ENCODE measurements at regions not wholly inside any gene's neighbourhood (a gene's known extent, or its start where the extent isn't known, plus 50 kb on each side); places are given as distances from the start of the nearest gene placed in this dataset.

DNA sequence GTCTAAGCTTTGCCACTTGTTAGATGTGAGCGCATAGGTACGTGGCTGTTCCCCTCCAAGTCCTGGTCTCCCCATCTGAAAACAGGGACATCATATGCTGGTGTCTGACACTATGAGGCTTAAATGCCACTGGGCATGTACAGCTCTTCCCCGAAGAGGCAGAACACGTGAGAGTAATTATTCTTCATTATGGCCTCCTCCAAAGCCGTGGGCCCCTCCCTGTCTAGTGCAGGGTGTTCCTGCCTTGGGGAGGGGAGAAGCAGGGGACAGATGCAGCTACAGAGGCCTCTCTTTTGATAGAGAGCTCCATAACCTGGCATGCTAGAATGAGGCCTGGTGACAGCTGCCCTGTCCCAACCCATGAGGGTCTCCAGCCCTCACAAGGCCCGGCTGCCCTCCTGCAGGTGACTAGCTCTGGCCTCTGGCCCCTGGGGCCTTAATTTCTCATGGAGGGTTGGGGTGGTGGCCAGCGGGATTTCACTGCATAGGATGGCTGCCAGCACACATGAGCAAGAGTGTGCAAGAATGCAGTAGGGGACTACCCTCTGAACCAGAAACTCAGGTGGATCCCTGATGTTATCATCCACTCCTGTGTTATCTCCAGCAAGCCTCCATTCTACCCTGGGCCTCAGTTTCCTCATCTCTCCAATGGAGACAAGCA, 334.6 kb downstream of the MN1 start:
- Histone ChIP-seq H3K4me3 (ENCODE audit: low read length in 2 of 2) (no peak overlapping the region), H3K9me3 (ENCODE audit: control insufficient read depth in 1 of 2, low read length in 2 of 2) (no peaks in the 10 kb centered on the region), H3K4me1 (ENCODE audit: insufficient read depth, low read length) (no peaks in the 10 kb centered on the region), H3K27ac (ENCODE audit: low read depth, low read length) (no peak overlapping the region), H3K36me3 (ENCODE audit: insufficient read depth, low read length) (no peaks in the 10 kb centered on the region), H3K27me3 (ENCODE audit: insufficient read depth, low read length) (no peaks in the 10 kb centered on the region)
- intact Hi-C loops (cut with micrococcal nuclease) = no loop called here
- no peaks in the 10 kb centered on the region for H3K36me3 Mint-ChIP-seq
- ChIA-PET CTCF (ENCODE audit: partially characterized antibody) (no interaction called here), POLR2A (ENCODE audit: partially characterized antibody) (no interaction called here)
- peaks cover under 1 to 3% of the 10 kb centered on the region in 2 donors for H3K27me3 Mint-ChIP-seq
- no peaks in the 10 kb centered on the region for H3K4me1 Mint-ChIP-seq
- no peak for DNase-seq
- no peak overlapping the region for H3K27ac Mint-ChIP-seq
- peaks cover 0 to 5% (median 2%) of the 10 kb centered on the region in 8 donors for H3K9me3 Mint-ChIP-seq
- no peak overlapping the region for H3K4me3 Mint-ChIP-seq

DNA sequence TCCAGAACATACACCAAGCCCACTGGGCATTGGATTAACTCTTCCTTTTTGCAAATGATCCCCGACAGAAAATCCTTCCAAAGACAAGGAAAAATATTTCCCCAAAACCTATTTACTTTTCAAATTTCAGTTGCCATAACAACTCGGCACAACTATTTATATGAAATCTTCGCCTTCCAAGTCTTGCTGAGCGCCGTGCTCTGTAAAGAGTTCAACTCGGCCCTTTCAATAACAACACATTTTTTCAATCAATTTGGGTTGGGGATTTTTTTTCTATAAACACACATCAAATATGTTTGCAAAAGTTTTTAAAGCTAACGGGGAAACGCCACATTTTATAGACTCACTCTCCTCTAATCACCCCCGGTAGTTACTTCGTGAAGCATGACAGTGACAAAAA, 333.8 kb downstream of the MN1 start:
- no peak overlapping the region for H3K4me3 ChIP-seq (ENCODE audit: low read length in 2 of 2)
- Mint-ChIP-seq H3K4me1 (no peaks in the 10 kb centered on the region), H3K9me3 (peaks cover 0 to 5% (median 0%) of the 10 kb centered on the region in 8 donors), H3K27me3 (peaks cover 0 to 2% of the 10 kb centered on the region in 2 donors), H3K36me3 (no peaks in the 10 kb centered on the region), H3K27ac (no peak overlapping the region), H3K4me3 (no peak overlapping the region)
- no peaks in the 10 kb centered on the region for H3K4me1 ChIP-seq (ENCODE audit: insufficient read depth, low read length)
- no peak overlapping the region for H3K27ac ChIP-seq (ENCODE audit: low read depth, low read length)
- H3K27me3 ChIP-seq (ENCODE audit: insufficient read depth, low read length) = no peaks in the 10 kb centered on the region
- DNase-seq = no peak
- ChIA-PET POLR2A (ENCODE audit: partially characterized antibody) (no interaction called here), CTCF (ENCODE audit: partially characterized antibody) (no interaction called here)
- no peaks in the 10 kb centered on the region for H3K36me3 ChIP-seq (ENCODE audit: insufficient read depth, low read length)
- H3K9me3 ChIP-seq (ENCODE audit: control insufficient read depth in 1 of 2, low read length in 2 of 2) = no peaks in the 10 kb centered on the region
- intact Hi-C loops (cut with micrococcal nuclease) = no loop called here

GRCh38 chr22:27468712-27469111, 332.8 kb downstream of the MN1 start:
- no peaks in the 10 kb centered on the region for H3K36me3 Mint-ChIP-seq
- ChIA-PET CTCF (ENCODE audit: partially characterized antibody) (no interaction called here), POLR2A (ENCODE audit: partially characterized antibody) (no interaction called here)
- H3K9me3 ChIP-seq (ENCODE audit: control insufficient read depth in 1 of 2, low read length in 2 of 2) = no peaks in the 10 kb centered on the region
- no peaks in the 10 kb centered on the region for H3K4me1 Mint-ChIP-seq
- no peak for DNase-seq
- H3K4me1 ChIP-seq (ENCODE audit: insufficient read depth, low read length) = no peaks in the 10 kb centered on the region
- H3K27me3 Mint-ChIP-seq = peaks cover 0 to 2% of the 10 kb centered on the region in 2 donors
- H3K4me3 ChIP-seq (ENCODE audit: low read length in 2 of 2) = no peak overlapping the region
- H3K4me3 Mint-ChIP-seq = no peak overlapping the region
- H3K9me3 Mint-ChIP-seq = peaks cover 0 to 4% (median 0%) of the 10 kb centered on the region in 8 donors
- H3K27ac Mint-ChIP-seq = no peak overlapping the region
- H3K27me3 ChIP-seq (ENCODE audit: insufficient read depth, low read length) = no peaks in the 10 kb centered on the region
- H3K27ac ChIP-seq (ENCODE audit: low read depth, low read length) = no peak overlapping the region
- no peaks in the 10 kb centered on the region for H3K36me3 ChIP-seq (ENCODE audit: insufficient read depth, low read length)
- intact Hi-C loops (cut with micrococcal nuclease) = no loop called here

DNA sequence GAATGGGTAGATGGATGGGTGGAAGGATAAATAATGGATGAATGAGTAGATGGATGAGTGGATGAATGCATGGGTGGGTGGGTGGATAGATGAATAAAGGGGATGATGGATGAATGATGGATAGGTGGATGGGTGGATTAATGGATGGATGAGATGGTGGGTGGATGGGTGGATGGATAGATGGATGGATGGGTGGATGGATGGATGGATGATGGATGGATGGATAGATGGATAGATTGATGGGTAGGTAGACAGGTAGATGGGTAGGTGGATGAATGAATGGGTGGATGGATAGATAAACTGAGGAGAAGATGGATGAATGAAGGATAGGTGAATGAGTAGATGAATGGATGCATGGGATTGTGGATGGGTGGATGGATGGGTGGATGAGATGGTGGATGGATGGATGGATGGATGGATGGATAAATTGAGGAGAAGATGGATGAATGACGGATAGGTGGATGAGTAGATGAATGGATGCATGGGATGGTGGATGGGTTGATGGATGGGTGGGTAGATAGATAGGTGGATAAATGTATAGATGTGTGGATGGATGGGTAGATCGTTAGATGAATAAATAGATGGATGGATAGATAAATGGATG, 331.3 kb downstream of the MN1 start:
- no peaks in the 10 kb centered on the region for H3K4me1 Mint-ChIP-seq
- no peaks in the 10 kb centered on the region for H3K4me1 ChIP-seq (ENCODE audit: insufficient read depth, low read length)
- ChIA-PET POLR2A (ENCODE audit: partially characterized antibody) (no interaction called here), CTCF (ENCODE audit: partially characterized antibody) (no interaction called here)
- H3K27ac Mint-ChIP-seq = no peak overlapping the region
- no peaks in the 10 kb centered on the region for H3K9me3 ChIP-seq (ENCODE audit: control insufficient read depth in 1 of 2, low read length in 2 of 2)
- intact Hi-C loops (cut with micrococcal nuclease) = no loop called here
- H3K4me3 ChIP-seq (ENCODE audit: low read length in 2 of 2) = no peak overlapping the region
- H3K27ac ChIP-seq (ENCODE audit: low read depth, low read length) = no peak overlapping the region
- no peaks in the 10 kb centered on the region for H3K27me3 ChIP-seq (ENCODE audit: insufficient read depth, low read length)
- H3K4me3 Mint-ChIP-seq = no peak overlapping the region
- H3K27me3 Mint-ChIP-seq = no peaks in the 10 kb centered on the region
- no peak for DNase-seq
- no peaks in the 10 kb centered on the region for H3K36me3 ChIP-seq (ENCODE audit: insufficient read depth, low read length)
- H3K9me3 Mint-ChIP-seq = peaks cover 0 to 4% (median under 1%) of the 10 kb centered on the region in 8 donors
- no peaks in the 10 kb centered on the region for H3K36me3 Mint-ChIP-seq

- Histone ChIP-seq H3K4me3 (ENCODE audit: low read length in 2 of 2) (no peak overlapping the region), H3K36me3 (ENCODE audit: insufficient read depth, low read length) (no peaks in the 10 kb centered on the region), H3K4me1 (ENCODE audit: insufficient read depth, low read length) (no peaks in the 10 kb centered on the region), H3K9me3 (ENCODE audit: control insufficient read depth in 1 of 2, low read length in 2 of 2) (no peaks in the 10 kb centered on the region), H3K27me3 (ENCODE audit: insufficient read depth, low read length) (no peaks in the 10 kb centered on the region), H3K27ac (ENCODE audit: low read depth, low read length) (no peak overlapping the region)
- DNase-seq = no peak
- Mint-ChIP-seq H3K4me3 (no peak overlapping the region), H3K27me3 (no peaks in the 10 kb centered on the region), H3K4me1 (no peaks in the 10 kb centered on the region), H3K27ac (no peak overlapping the region), H3K36me3 (no peaks in the 10 kb centered on the region), H3K9me3 (peaks cover 0 to 5% (median 2%) of the 10 kb centered on the region in 8 donors)
- ChIA-PET POLR2A (ENCODE audit: partially characterized antibody) (no interaction called here), CTCF (ENCODE audit: partially characterized antibody) (no interaction called here)
- intact Hi-C loops (cut with micrococcal nuclease) = no loop called here
Observed at GRCh38 chr22:27472975-27473374, 328.6 kb downstream of the MN1 start.

DNA sequence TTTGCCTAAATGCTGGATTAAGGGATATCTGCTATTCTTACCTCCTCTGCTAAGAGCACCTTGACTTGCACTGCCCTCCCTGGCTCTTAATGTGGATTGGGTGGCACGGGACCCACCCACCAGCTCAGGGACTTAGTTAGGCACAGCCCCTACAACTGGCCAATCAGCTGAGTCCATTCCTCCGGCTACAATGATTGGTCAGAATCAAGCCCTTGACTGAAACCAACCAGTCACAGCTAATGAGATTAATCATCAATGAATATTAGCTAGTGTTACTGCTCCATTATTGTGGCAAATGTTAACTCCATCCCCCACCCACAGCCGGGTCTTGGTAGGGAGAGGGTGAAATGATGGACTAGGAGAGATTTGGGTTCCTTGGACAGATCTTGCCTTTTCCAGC, 328.0 kb downstream of the MN1 start:
- CTCF ChIA-PET (ENCODE audit: partially characterized antibody) = no interaction called here
- intact Hi-C loops (cut with micrococcal nuclease) = no loop called here
- no peaks in the 10 kb centered on the region for H3K36me3 Mint-ChIP-seq

DNA sequence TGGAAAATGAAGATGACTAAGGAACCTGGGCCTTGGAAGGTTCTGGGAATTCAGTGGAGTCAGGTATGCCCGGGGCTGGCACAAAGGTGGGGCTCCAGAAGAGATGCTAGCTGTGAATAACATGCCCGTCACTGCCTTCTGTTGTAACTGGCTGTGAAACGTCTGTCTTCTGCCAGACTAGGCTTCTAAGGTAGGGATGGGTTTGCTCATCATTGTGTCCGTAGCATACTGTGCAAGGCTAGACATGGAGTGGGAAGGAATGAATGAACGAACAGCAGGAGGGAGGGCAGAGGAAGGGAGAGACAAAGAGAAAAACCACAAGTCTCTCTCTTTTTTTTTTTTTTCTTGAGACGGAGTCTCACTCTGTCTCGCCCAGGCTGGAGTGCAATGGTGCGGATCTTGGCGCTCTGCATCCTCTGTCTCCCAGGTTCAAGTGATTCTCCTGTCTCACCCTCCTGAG, 327.4 kb downstream of the MN1 start:
- no peak overlapping the region for H3K27ac Mint-ChIP-seq
- H3K27ac ChIP-seq (ENCODE audit: low read depth, low read length) = no peak overlapping the region
- no peaks in the 10 kb centered on the region for H3K27me3 ChIP-seq (ENCODE audit: insufficient read depth, low read length)
- H3K36me3 Mint-ChIP-seq = no peaks in the 10 kb centered on the region
- intact Hi-C loops (cut with micrococcal nuclease) = no loop called here
- H3K27me3 Mint-ChIP-seq = no peaks in the 10 kb centered on the region
- no peaks in the 10 kb centered on the region for H3K36me3 ChIP-seq (ENCODE audit: insufficient read depth, low read length)
- peaks cover 0 to 6% (median 2%) of the 10 kb centered on the region in 8 donors for H3K9me3 Mint-ChIP-seq
- H3K4me1 Mint-ChIP-seq = no peaks in the 10 kb centered on the region
- H3K9me3 ChIP-seq (ENCODE audit: control insufficient read depth in 1 of 2, low read length in 2 of 2) = no peaks in the 10 kb centered on the region
- H3K4me1 ChIP-seq (ENCODE audit: insufficient read depth, low read length) = no peaks in the 10 kb centered on the region
- DNase-seq = no peak
- POLR2A ChIA-PET (ENCODE audit: partially characterized antibody) = no interaction called here
- H3K4me3 Mint-ChIP-seq = no peak overlapping the region
- CTCF ChIA-PET (ENCODE audit: partially characterized antibody) = no interaction called here
- no peak overlapping the region for H3K4me3 ChIP-seq (ENCODE audit: low read length in 2 of 2)

More for the DNA sequence above, 328.0 kb downstream of the MN1 start:
- no peaks in the 10 kb centered on the region for H3K4me1 Mint-ChIP-seq
- H3K27ac Mint-ChIP-seq = no peak overlapping the region
- Histone ChIP-seq H3K4me1 (ENCODE audit: insufficient read depth, low read length) (no peaks in the 10 kb centered on the region), H3K36me3 (ENCODE audit: insufficient read depth, low read length) (no peaks in the 10 kb centered on the region), H3K4me3 (ENCODE audit: low read length in 2 of 2) (no peak overlapping the region), H3K27ac (ENCODE audit: low read depth, low read length) (no peak overlapping the region), H3K9me3 (ENCODE audit: control insufficient read depth in 1 of 2, low read length in 2 of 2) (no peaks in the 10 kb centered on the region), H3K27me3 (ENCODE audit: insufficient read depth, low read length) (no peaks in the 10 kb centered on the region)
- no peaks in the 10 kb centered on the region for H3K27me3 Mint-ChIP-seq
- DNase-seq = no peak
- H3K4me3 Mint-ChIP-seq = no peak overlapping the region
- POLR2A ChIA-PET (ENCODE audit: partially characterized antibody) = no interaction called here
- peaks cover 0 to 6% (median 2%) of the 10 kb centered on the region in 8 donors for H3K9me3 Mint-ChIP-seq

Data from CD4-positive, alpha-beta memory T cell (primary cell).